ENCODE measurements at regions not wholly inside any gene's neighbourhood (a gene's known extent, or its start where the extent isn't known, plus 50 kb on each side); places are given as distances from the start of the nearest gene placed in this dataset.
A peak's percentile ranks its signal among the peaks of the same experiment; 100 is the strongest.

- Histone ChIP-seq H3K27ac (ENCODE audit: low read length) (no peak overlapping the region), H3K4me1 (ENCODE audit: low read length) (peaks cover 6% of the 10 kb centered on the region; the same call in 1 of the 2 replicates), H3K27me3 (replicated peaks; ENCODE audit: insufficient read depth, low read length) (no peaks in the 10 kb centered on the region), H3F3A (ENCODE audit: insufficient read depth, low read length) (no peaks in the 10 kb centered on the region), H3K79me2 (ENCODE audit: low read length) (no peaks in the 10 kb centered on the region), H4K20me1 (ENCODE audit: insufficient read depth, low read length) (no peaks in the 10 kb centered on the region), H3K9me2 (replicated peaks; ENCODE audit: insufficient read depth, low read length) (no peaks in the 10 kb centered on the region), H2AFZ (ENCODE audit: low read length) (no peak overlapping the region), H3K9ac (ENCODE audit: low read length) (no peak overlapping the region), H3K36me3 (replicated peaks; ENCODE audit: insufficient read depth, low read length) (no peaks in the 10 kb centered on the region), H3K9me3 (replicated peaks; ENCODE audit: insufficient read depth, low read length) (no peaks in the 10 kb centered on the region), H3K4me3 (ENCODE audit: low read length) (no peak overlapping the region), H3K4me2 (ENCODE audit: low read depth, low read length) (no peak overlapping the region)
- DNase-seq = no peak
- TF ChIP-seq EZH2phosphoT487 (IDR thresholded peaks at IDR 0.05; ENCODE audit: low read length) (no peak), CTCF (IDR thresholded peaks at IDR 0.05; ENCODE audit: low read length) (no peak), EZH2 (optimal IDR thresholded peaks at IDR 0.05; ENCODE audit: low read depth, low read length) (no peak)
Observed at GRCh38 chr21:23660560-23660959, 1946.7 kb downstream of the MRPL39 start.

GRCh38 chr21:23644768-23645167 is 1962.5 kb downstream of the MRPL39 start:
- Histone ChIP-seq H3K27ac (ENCODE audit: low read length) (peak overlapping the region; percentile 15; the same call in 1 of the 2 replicates), H3K9me3 (replicated peaks; ENCODE audit: insufficient read depth, low read length) (no peaks in the 10 kb centered on the region), H3K9me2 (replicated peaks; ENCODE audit: insufficient read depth, low read length) (no peaks in the 10 kb centered on the region), H2AFZ (ENCODE audit: low read length) (peak overlapping the region; percentile 57), H3K79me2 (ENCODE audit: low read length) (no peaks in the 10 kb centered on the region), H3K4me2 (ENCODE audit: low read depth, low read length) (peak overlapping the region; percentile 53; the same call in 1 of the 2 replicates), H3K4me3 (ENCODE audit: low read length) (peak overlapping the region; percentile 13; the same call in 1 of the 2 replicates), H3K27me3 (replicated peaks; ENCODE audit: insufficient read depth, low read length) (no peaks in the 10 kb centered on the region), H3K36me3 (replicated peaks; ENCODE audit: insufficient read depth, low read length) (no peaks in the 10 kb centered on the region), H4K20me1 (ENCODE audit: insufficient read depth, low read length) (no peaks in the 10 kb centered on the region), H3F3A (ENCODE audit: insufficient read depth, low read length) (peaks cover 4% of the 10 kb centered on the region; the same call in 1 of the 2 replicates), H3K9ac (ENCODE audit: low read length) (no peak overlapping the region), H3K4me1 (ENCODE audit: low read length) (peaks cover 13% of the 10 kb centered on the region)
- peak; percentile 78 for DNase-seq
- TF ChIP-seq EZH2 (optimal IDR thresholded peaks at IDR 0.05; ENCODE audit: low read depth, low read length) (no peak), EZH2phosphoT487 (IDR thresholded peaks at IDR 0.05; ENCODE audit: low read length) (no peak), CTCF (IDR thresholded peaks at IDR 0.05; ENCODE audit: low read length) (no peak)

GRCh38 chr21:23639721-23640120 is 1967.6 kb downstream of the MRPL39 start:
- TF ChIP-seq EZH2 (optimal IDR thresholded peaks at IDR 0.05; ENCODE audit: low read depth, low read length) = no peak
- TF ChIP-seq EZH2phosphoT487 (IDR thresholded peaks at IDR 0.05; ENCODE audit: low read length) = no peak
- no peak for TF ChIP-seq CTCF (IDR thresholded peaks at IDR 0.05; ENCODE audit: low read length)
- Histone ChIP-seq H3K9me3 (replicated peaks; ENCODE audit: insufficient read depth, low read length) (no peaks in the 10 kb centered on the region), H3K9me2 (replicated peaks; ENCODE audit: insufficient read depth, low read length) (no peaks in the 10 kb centered on the region), H3F3A (ENCODE audit: insufficient read depth, low read length) (no peaks in the 10 kb centered on the region), H3K4me2 (ENCODE audit: low read depth, low read length) (no peak overlapping the region), H3K27ac (ENCODE audit: low read length) (no peak overlapping the region), H3K27me3 (replicated peaks; ENCODE audit: insufficient read depth, low read length) (no peaks in the 10 kb centered on the region), H3K4me3 (ENCODE audit: low read length) (no peak overlapping the region), H3K36me3 (replicated peaks; ENCODE audit: insufficient read depth, low read length) (no peaks in the 10 kb centered on the region), H3K79me2 (ENCODE audit: low read length) (no peaks in the 10 kb centered on the region), H4K20me1 (ENCODE audit: insufficient read depth, low read length) (no peaks in the 10 kb centered on the region), H3K4me1 (ENCODE audit: low read length) (peaks cover 5% of the 10 kb centered on the region), H3K9ac (ENCODE audit: low read length) (no peak overlapping the region), H2AFZ (ENCODE audit: low read length) (no peak overlapping the region)
- DNase-seq = no peak
